GM12878 (cell line): ENCODE measurements at regions not wholly inside any gene's neighbourhood (a gene's known extent, or its start where the extent isn't known, plus 50 kb on each side); places are given as distances from the start of the nearest gene placed in this dataset.
"Not testable (repeated sequence)": the region's sequence is repeated elsewhere in the genome, so short reads cannot be mapped to it uniquely, and the experiment has no call there.

Source experiments
- ATAC-seq: fragments of 200-7000 bp; cut with Tn5 transposase; 3 replicates; pipeline ENCODE4 v1.9.1; 2020; ENCODE audit warnings: mild to moderate bottlenecking, moderate library complexity
- BruUV-seq: library from RNA; stranded (reverse); fragments of 400-500 nt; replicated peaks from 2 replicates; lab custom pipeline; 2021; lab: Mats Ljungman, UMichigan
- CTCF ChIA-PET: fragments of 300-600 bp; sonication (Branson Sonifier 250); formaldehyde crosslinking; extraction: SDS; loops from one replicate; lab custom pipeline; 2021; ENCODE audit warnings: inconsistent platforms; lab: Yijun Ruan, JAX
- POLR2A ChIA-PET: fragments of 350-600 bp; formaldehyde crosslinking; extraction: SDS; loops from one replicate; lab custom pipeline; 2021; ENCODE audit warnings: inconsistent platforms; lab: Charles Lee
- RAD21 ChIA-PET: fragments of 300-600 bp; sonication (Branson Sonifier 250); formaldehyde crosslinking; loops from one replicate; lab custom pipeline; 2023; ENCODE audit warnings: antibody characterized with exemption; ENCODE audit not compliant: unreplicated experiment; lab: Charles Lee
- SMC1A ChIA-PET: fragments of 300-600 bp; sonication (Branson Sonifier 250); formaldehyde crosslinking; loops from one replicate; lab custom pipeline; 2023; ENCODE audit not compliant: unreplicated experiment, uncharacterized antibody; lab: Charles Lee
- DNase-seq: peaks from one replicate; pipeline ENCODE4 v3.0.0-alpha.2; 2011; ENCODE audit warnings: low read depth, low spot score
- FAIRE-seq: peaks from 3 replicates; lab custom pipeline; 2011; peaks lifted over from hg19 to GRCh38; lab: Jason Lieb, UNC
- H2AFZ ChIP-seq: 2 replicates; pipeline ENCODE4 v1.6.0; 2011; ENCODE audit warnings: low read depth, low read length, control low read depth; ENCODE audit not compliant: control insufficient read depth
- H3K27ac ChIP-seq: 2 replicates; pipeline ENCODE4 v1.5.1; 2011; ENCODE audit warnings: control low read depth; ENCODE audit not compliant: control insufficient read depth, insufficient read depth
- H3K27me3 ChIP-seq, 2 experiments: replicated peaks in 1 of 2; 2 replicates each; pipeline versions ENCODE4 v1.6.0 to v1.6.1; 2011; ENCODE audit warnings: low read length in 1 of 2; ENCODE audit not compliant: control insufficient read depth in 2 of 2, insufficient read depth in 2 of 2
- H3K36me3 ChIP-seq, 2 experiments: 2 replicates each; pipeline ENCODE4 v1.5.1; 2011; ENCODE audit warnings: low read length in 1 of 2; ENCODE audit not compliant: control insufficient read depth in 2 of 2, insufficient read depth in 2 of 2
- H3K4me1 ChIP-seq: 2 replicates; pipeline ENCODE4 v1.6.1; 2011; ENCODE audit warnings: mild to moderate bottlenecking, low read length, moderate library complexity, mixed read lengths; ENCODE audit not compliant: control insufficient read depth, insufficient read depth
- H3K4me2 ChIP-seq: 2 replicates; pipeline ENCODE4 v1.6.0; 2011; ENCODE audit warnings: control low read depth; ENCODE audit not compliant: control insufficient read depth, insufficient read depth
- H3K4me3 ChIP-seq: fragments of 200-600 bp; sonication (generic); 2 replicates; pipeline ENCODE4 v1.5.1; 2016
- H3K79me2 ChIP-seq: 2 replicates; pipeline ENCODE4 v1.6.0; 2011; ENCODE audit warnings: low read length; ENCODE audit not compliant: control insufficient read depth, insufficient read depth
- H3K9ac ChIP-seq: 2 replicates; pipeline ENCODE4 v1.8.0; 2011; ENCODE audit warnings: low read length, control low read depth, mixed read lengths; ENCODE audit not compliant: control insufficient read depth, insufficient read depth
- H3K9me3 ChIP-seq: replicated peaks from 3 replicates; pipeline ENCODE4 v1.5.1; 2011; ENCODE audit warnings: mild to moderate bottlenecking, low read length; ENCODE audit not compliant: control insufficient read depth, insufficient read depth
- H4K20me1 ChIP-seq: 2 replicates; pipeline ENCODE4 v1.6.0; 2011; ENCODE audit not compliant: control insufficient read depth, insufficient read depth
- CREM ChIP-seq: IDR thresholded peaks from 2 replicates; pipeline ENCODE4 v1.6.1; 2014; ENCODE audit warnings: antibody characterized with exemption, low read depth
- IRF4 ChIP-seq: IDR thresholded peaks from 2 replicates; pipeline ENCODE4 v1.6.1; 2011; ENCODE audit warnings: low read depth, low read length
- NFYA ChIP-seq: IDR thresholded peaks from 2 replicates; pipeline ENCODE4 v1.6.1; 2011; ENCODE audit warnings: low read depth, mild to moderate bottlenecking, low read length, improper control_type of control experiment, borderline replicate concordance
- RELB ChIP-seq: fragments of 450-650 bp; IDR thresholded peaks from 2 replicates; pipeline ENCODE4 v1.6.1; 2017; ENCODE audit warnings: low read depth, mild to moderate bottlenecking, moderate library complexity
- SMC3 ChIP-seq: IDR thresholded peaks from 2 replicates; pipeline ENCODE4 v1.6.1; 2011; ENCODE audit warnings: low read length, improper control_type of control experiment, borderline replicate concordance
- SPI1 ChIP-seq: IDR thresholded peaks from 2 replicates; pipeline ENCODE4 v1.6.1; 2011; ENCODE audit warnings: low read depth, mild to moderate bottlenecking, low read length, moderate library complexity, borderline replicate concordance; ENCODE audit not compliant: insufficient read depth
- WGBS: methylation state at CpG from one replicate; pipeline ENCODE4 v1.1.6; 2016; ENCODE audit warnings: low lambda C conversion rate; ENCODE audit not compliant: insufficient replicate concordance, insufficient coverage; ENCODE audit errors: missing lambda C conversion rate; 5-methylcytosine and 5-hydroxymethylcytosine counted together
- in situ Hi-C: fragments of 300-500 bp; cut with MboI; formaldehyde crosslinking; loops from 9 replicates; pipeline ENCODE4 v1.14.3; 2018; ENCODE audit warnings: mixed read lengths
- intact Hi-C: fragments of 100-400 bp; cut with micrococcal nuclease; formaldehyde crosslinking; loops from one replicate; pipeline ENCODE4 v1.14.2; 2022; ENCODE audit not compliant: unreplicated experiment

- TF ChIP-seq RELB (no peak), CREM (no peak), SMC3 (no peak), IRF4 (no peak), NFYA (no peak)
Measured at GRCh38 chr3:40940651-40941050, 258.7 kb upstream of the CTNNB1 start (continued).

GRCh38 chr3:40947022-40947421 lies 252.3 kb upstream of the CTNNB1 start:
- H3K36me3 ChIP-seq, H3K4me3 ChIP-seq, SMC1A ChIA-PET, H3K4me2 ChIP-seq, FAIRE-seq, POLR2A ChIA-PET, CTCF ChIA-PET, BruUV-seq, H2AFZ ChIP-seq, H3K9me3 ChIP-seq, H3K27ac ChIP-seq, RAD21 ChIA-PET, H4K20me1 ChIP-seq, H3K79me2 ChIP-seq, H3K9ac ChIP-seq, in situ Hi-C loops, H3K4me1 ChIP-seq, DNase-seq, intact Hi-C loops, ATAC-seq, H3K27me3 ChIP-seq: not testable (repeated sequence)
- whole genome bisulfite sequencing, result 58% methylated on average over 3 of the region's 3 CpGs
- TF ChIP-seq SPI1, result peak; percentile 64; the same call in 1 of the 2 replicates
- TF ChIP-seq, all 136 proteins: peak for 1; not testable (repeated sequence) for 135

- H2AFZ ChIP-seq, in situ Hi-C loops, H3K4me1 ChIP-seq, SMC1A ChIA-PET, DNase-seq, intact Hi-C loops, ATAC-seq, FAIRE-seq, H3K27me3 ChIP-seq, RAD21 ChIA-PET, BruUV-seq, H3K4me3 ChIP-seq, H3K9me3 ChIP-seq, POLR2A ChIA-PET, H3K79me2 ChIP-seq, H3K4me2 ChIP-seq, H4K20me1 ChIP-seq, H3K9ac ChIP-seq, H3K36me3 ChIP-seq, H3K27ac ChIP-seq: not testable (repeated sequence)
- WGBS, result 59% methylated on average over 3 of the region's 3 CpGs
- CTCF ChIA-PET, result interaction anchor here (2.6 kb wide), 1 partner anchor 22 kb away, joined by 10 read pairs; no protein-coding TSS in a partner anchor
Measured at GRCh38 chr3:40949347-40949746, 250.0 kb upstream of the CTNNB1 start.
